Esophagus muscularis mucosa (tissue), 3 donors: ENCODE measurements at regions not wholly inside any gene's neighbourhood (a gene's known extent, or its start where the extent isn't known, plus 50 kb on each side); places are given as distances from the start of the nearest gene placed in this dataset.

ENCODE experiments used
- CTCF ChIP-seq, 3 experiments: fragments of 200-600 bp in 2 of 3; fragments of 450-650 bp in 1 of 3; sonication (generic) in 2 of 3; IDR thresholded peaks; one replicate each; pipeline ENCODE4 v1.5.1; 2017 to 2019; ENCODE audit warnings: antibody characterized with exemption in 3 of 3, mild to moderate bottlenecking in 2 of 3, moderate library complexity in 1 of 3
- POLR2A ChIP-seq: fragments of 450-650 bp; IDR thresholded peaks from one replicate; pipeline ENCODE4 v1.6.1; 2017; ENCODE audit warnings: antibody characterized with exemption, moderate library complexity, mild to moderate bottlenecking, low read depth

GRCh38 chr11:98965775-98966174 lies 55.0 kb upstream of the CNTN5 start:
- TF ChIP-seq CTCF (IDR thresholded peaks at IDR 0.05) (no peak), POLR2A (no peak)
